Fibroblast of mammary gland (primary cell): ENCODE measurements at regions not wholly inside any gene's neighbourhood (a gene's known extent, or its start where the extent isn't known, plus 50 kb on each side); places are given as distances from the start of the nearest gene placed in this dataset.

Experiments used
- DNase-seq: peaks from one replicate; pipeline ENCODE4 v3.0.0-alpha.2; 2010; ENCODE audit warnings: low read depth
- H3K4me3 ChIP-seq: 2 replicates; pipeline ENCODE4 v1.5.1; 2011; ENCODE audit warnings: low read depth, mild to moderate bottlenecking, low read length, moderate library complexity; ENCODE audit not compliant: control insufficient read depth
- CTCF ChIP-seq: conservative IDR thresholded peaks from 2 replicates; pipeline ENCODE4 v1.5.1; 2011; ENCODE audit warnings: low read depth, low read length, inconsistent platforms; ENCODE audit not compliant: control insufficient read depth, insufficient read depth

DNA sequence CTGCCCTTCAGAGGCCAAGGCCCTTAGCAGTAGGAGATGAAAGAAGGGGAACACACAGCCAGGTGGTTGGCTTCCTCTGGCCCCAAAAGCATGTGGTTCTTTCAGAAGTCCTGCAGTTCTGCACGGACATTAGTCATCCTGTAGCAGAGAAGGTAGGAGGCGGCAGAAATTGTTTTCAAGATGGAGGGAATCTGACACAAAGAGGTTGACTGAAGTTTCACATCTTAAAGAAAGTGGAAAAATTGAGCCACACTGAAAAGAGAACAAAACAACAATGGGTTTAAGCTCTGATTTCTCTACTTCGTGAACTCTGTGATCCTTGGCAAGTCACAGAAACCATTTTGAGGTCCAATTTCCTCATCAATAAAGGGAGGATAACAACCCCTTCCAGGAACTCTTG lies 125.3 kb upstream of the DNAH14 start:
- no peak overlapping the region for H3K4me3 ChIP-seq
- no peak for TF ChIP-seq CTCF
- no peak for DNase-seq

- H3K4me3 ChIP-seq = no peak overlapping the region
- TF ChIP-seq CTCF = no peak
- no peak for DNase-seq
Observed at GRCh38 chr1:224805889-224806288, 123.6 kb upstream of the DNAH14 start.

GRCh38 chr1:224809137-224809536 lies 120.3 kb upstream of the DNAH14 start:
- DNase-seq = no peak
- no peak overlapping the region for H3K4me3 ChIP-seq
- TF ChIP-seq CTCF = no peak

- H3K4me3 ChIP-seq = no peak overlapping the region
- no peak for TF ChIP-seq CTCF
- DNase-seq = no peak
Observed at GRCh38 chr1:224809613-224810012, 119.9 kb upstream of the DNAH14 start.

DNA sequence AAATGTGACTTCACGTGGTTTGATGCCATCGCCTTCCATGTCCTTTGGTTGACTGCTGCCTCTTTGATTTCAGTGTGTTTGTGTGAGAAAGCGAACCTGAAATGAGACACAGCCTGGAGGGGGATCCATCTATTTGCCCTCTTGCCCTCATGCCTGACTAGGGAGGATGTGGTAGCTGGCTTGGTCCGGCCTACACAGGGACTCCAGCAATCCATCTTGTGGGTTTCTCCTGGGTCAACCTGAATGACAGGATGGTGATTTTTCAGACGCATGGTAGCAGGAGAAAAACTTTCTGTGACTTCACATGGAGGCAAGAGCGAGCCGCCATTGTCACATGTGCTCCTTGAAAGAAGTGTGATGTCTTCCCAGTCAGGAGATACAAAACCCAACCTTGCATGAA lies 117.9 kb upstream of the DNAH14 start:
- no peak overlapping the region for H3K4me3 ChIP-seq
- no peak for DNase-seq
- no peak for TF ChIP-seq CTCF

DNA sequence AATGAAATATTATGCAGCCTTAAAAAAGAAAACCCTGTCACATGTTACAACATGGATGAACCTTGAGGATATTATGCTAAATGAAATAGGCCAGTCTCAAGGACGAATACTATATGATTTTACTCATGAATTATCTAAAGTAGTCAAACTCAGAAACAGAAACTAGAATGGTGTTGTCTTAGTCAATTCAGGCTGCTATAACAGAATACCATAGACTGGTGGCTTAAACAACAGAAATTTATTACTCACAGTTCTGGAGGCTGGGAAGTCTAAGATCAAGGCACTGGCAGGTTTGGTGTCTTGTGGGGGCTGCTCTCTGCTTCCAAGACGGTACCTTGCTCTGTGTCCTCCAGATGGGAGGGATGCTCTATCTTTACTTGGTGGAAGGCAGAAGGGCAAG lies 113.8 kb upstream of the DNAH14 start:
- TF ChIP-seq CTCF = no peak
- no peak for DNase-seq
- H3K4me3 ChIP-seq = no peak overlapping the region

- no peak for DNase-seq
- no peak overlapping the region for H3K4me3 ChIP-seq
- no peak for TF ChIP-seq CTCF
Observed at GRCh38 chr1:224816062-224816461, 113.4 kb upstream of the DNAH14 start.
